DND-41 (cell line): ENCODE measurements at regions not wholly inside any gene's neighbourhood (a gene's known extent, or its start where the extent isn't known, plus 50 kb on each side); places are given as distances from the start of the nearest gene placed in this dataset.

Experiments
- ATAC-seq: fragments of 200-7000 bp; cut with Tn5 transposase; 3 replicates; pipeline ENCODE4 v1.9.1; 2021; ENCODE audit warnings: low read depth; ENCODE audit not compliant: insufficient read depth
- DNase-seq: peaks from one replicate; pipeline ENCODE4 v3.0.0-alpha.2; 2020
- H2AFZ ChIP-seq: 2 replicates; pipeline ENCODE4 v1.6.0; 2012; ENCODE audit warnings: low read depth, low read length
- H3K27ac ChIP-seq: 2 replicates; pipeline ENCODE4 v1.5.1; 2012; ENCODE audit warnings: low read length, inconsistent platforms
- H3K27me3 ChIP-seq: fragments of 200-600 bp; sonication (generic); 2 replicates; pipeline ENCODE4 v1.6.0; 2012; ENCODE audit warnings: low read length, mild to moderate bottlenecking, inconsistent platforms; ENCODE audit not compliant: insufficient read depth, poor library complexity
- H3K36me3 ChIP-seq: 2 replicates; pipeline ENCODE4 v1.5.1; 2012; ENCODE audit warnings: low read length, inconsistent platforms; ENCODE audit not compliant: insufficient read depth
- H3K4me1 ChIP-seq: 2 replicates; pipeline ENCODE4 v1.5.1; 2012; ENCODE audit warnings: mild to moderate bottlenecking, low read length; ENCODE audit not compliant: insufficient read depth
- H3K4me2 ChIP-seq: 2 replicates; pipeline ENCODE4 v1.6.0; 2012; ENCODE audit warnings: mild to moderate bottlenecking, moderate library complexity, low read length, inconsistent platforms; ENCODE audit not compliant: insufficient read depth
- H3K4me3 ChIP-seq, 2 experiments: fragments of 200-600 bp in 1 of 2; shearing (Covaris generic) in 1 of 2; 2 replicates each; pipeline ENCODE4 v1.5.1; 2012 to 2016; ENCODE audit warnings: inconsistent platforms in 2 of 2, low read length in 2 of 2, mild to moderate bottlenecking in 2 of 2, low read depth in 1 of 2, moderate library complexity in 1 of 2
- H3K79me2 ChIP-seq: 2 replicates; pipeline ENCODE4 v1.6.0; 2012; ENCODE audit warnings: low read length, inconsistent platforms; ENCODE audit not compliant: insufficient read depth
- H3K9ac ChIP-seq: 2 replicates; pipeline ENCODE4 v1.6.0; 2012; ENCODE audit warnings: low read depth, mild to moderate bottlenecking, inconsistent platforms, low read length, moderate library complexity
- H3K9me3 ChIP-seq: 2 replicates; pipeline ENCODE4 v1.5.1; 2012; ENCODE audit warnings: low read length, moderate library complexity, mild to moderate bottlenecking, inconsistent platforms; ENCODE audit not compliant: insufficient read depth, severe bottlenecking
- H4K20me1 ChIP-seq: 2 replicates; pipeline ENCODE4 v1.6.0; 2012; ENCODE audit warnings: low read length; ENCODE audit not compliant: insufficient read depth
- CTCF ChIP-seq: IDR thresholded peaks from 2 replicates; pipeline ENCODE4 v1.5.1; 2012; ENCODE audit warnings: borderline replicate concordance, low read length, moderate library complexity, mild to moderate bottlenecking; ENCODE audit not compliant: poor library complexity, severe bottlenecking; ENCODE audit errors: extremely low read depth
- EZH2 ChIP-seq: IDR thresholded peaks from 3 replicates; pipeline ENCODE4 v1.6.1; 2012; ENCODE audit warnings: borderline replicate concordance, low read depth, mild to moderate bottlenecking, moderate library complexity, low read length, inconsistent platforms; ENCODE audit not compliant: severe bottlenecking

- Histone ChIP-seq H3K27me3 (no peaks in the 10 kb centered on the region), H4K20me1 (no peaks in the 10 kb centered on the region), H3K9me3 (no peaks in the 10 kb centered on the region), H3K27ac (peak overlapping the region; percentile 89), H3K4me1 (peaks cover 24% of the 10 kb centered on the region), H3K79me2 (no peaks in the 10 kb centered on the region), H3K36me3 (no peaks in the 10 kb centered on the region; the same call in 1 of the 2 replicates), H3K4me2 (peak overlapping the region; percentile 74), H3K4me3 (peak overlapping the region; percentile 48 to 89), H3K9ac (peak overlapping the region; percentile 84), H2AFZ (peak overlapping the region; percentile 81)
- peak; percentile 80 for ATAC-seq
- TF ChIP-seq CTCF: peak; percentile 69
- TF ChIP-seq EZH2: no peak
- DNase-seq: peak; percentile 83
Observed at GRCh38 chr6:27177485-27178406, 69.8 kb upstream of the PRSS16 start.

- Histone ChIP-seq H3K27ac (peak overlapping the region; percentile 89), H3K9ac (peak overlapping the region; percentile 84)
- TF ChIP-seq EZH2 (no peak), CTCF (no peak)
Observed at GRCh38 chr6:27178407-27178730, 69.1 kb upstream of the PRSS16 start.

DNA sequence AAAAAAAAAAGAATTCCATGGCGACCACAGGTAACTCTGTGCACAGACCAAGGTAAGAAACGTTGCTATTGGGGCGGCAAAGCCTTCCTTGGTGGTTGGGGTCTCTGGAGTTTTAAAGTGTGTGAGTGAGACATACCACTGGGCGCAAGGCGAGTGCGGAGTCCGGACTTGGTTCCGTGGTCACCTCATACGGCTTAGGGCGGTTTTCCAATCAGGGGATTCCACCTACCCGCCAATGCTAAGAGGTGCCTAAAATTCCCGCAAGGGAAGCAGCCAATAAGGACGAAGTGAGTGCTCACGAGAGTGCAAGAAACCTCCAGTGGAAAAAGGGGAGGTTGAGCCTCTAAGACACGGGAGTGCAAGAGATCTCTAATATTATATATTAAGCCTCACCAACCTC lies 68.6 kb upstream of the PRSS16 start:
- no peaks in the 10 kb centered on the region for H3K9me3 ChIP-seq
- H4K20me1 ChIP-seq: no peaks in the 10 kb centered on the region
- TF ChIP-seq EZH2 (no peak), CTCF (no peak)
- peak overlapping the region; percentile 84; the same call in 1 of the 2 replicates for H3K9ac ChIP-seq
- ATAC-seq (no peak), DNase-seq (no peak)
- no peak overlapping the region for H2AFZ ChIP-seq
- H3K4me2 ChIP-seq: peak overlapping the region; percentile 74
- H3K27me3 ChIP-seq: no peaks in the 10 kb centered on the region
- no peak overlapping the region for H3K27ac ChIP-seq
- peak overlapping the region in 1 of 2 experiments; percentile 89; a peak in 2 of 4 replicates for H3K4me3 ChIP-seq
- H3K4me1 ChIP-seq: peaks cover 24% of the 10 kb centered on the region
- H3K36me3 ChIP-seq: no peaks in the 10 kb centered on the region; the same call in 1 of the 2 replicates
- H3K79me2 ChIP-seq: no peaks in the 10 kb centered on the region

More at GRCh38 chr6:27178407-27178730, 69.1 kb upstream of the PRSS16 start:
- Histone ChIP-seq H3K4me2 (peak overlapping the region; percentile 74), H2AFZ (peak overlapping the region; percentile 81), H3K36me3 (no peaks in the 10 kb centered on the region; the same call in 1 of the 2 replicates), H3K27me3 (no peaks in the 10 kb centered on the region), H3K4me1 (peaks cover 24% of the 10 kb centered on the region), H4K20me1 (no peaks in the 10 kb centered on the region), H3K79me2 (no peaks in the 10 kb centered on the region), H3K4me3 (peak overlapping the region; percentile 48 to 89; a peak in 3 of 4 replicates), H3K9me3 (no peaks in the 10 kb centered on the region)
- no peak for DNase-seq
- no peak for ATAC-seq
